Stimulated activated CD8-positive, alpha-beta memory T cell treated with anti-CD3 and anti-CD28 coated beads, Interleukin-15, amount 100 ng/mL, for 24 hours (primary cell): ENCODE measurements at regions not wholly inside any gene's neighbourhood (a gene's known extent, or its start where the extent isn't known, plus 50 kb on each side); places are given as distances from the start of the nearest gene placed in this dataset.

ENCODE experiments used
- DNase-seq: peaks from one replicate; pipeline ENCODE4 v3.0.0-alpha.2; 2020; ENCODE audit warnings: low read depth

- DNase-seq, result no peak
These were observed 737.1 kb downstream of the DHX35 start for GRCh38 chr20:39699166-39699725.

GRCh38 chr20:39698752-39699151, 736.6 kb downstream of the DHX35 start:
- no peak for DNase-seq

GRCh38 chr20:39691151-39691862, 729.2 kb downstream of the DHX35 start:
- no peak for DNase-seq

GRCh38 chr20:39676857-39677391, 714.8 kb downstream of the DHX35 start:
- DNase-seq, result no peak

GRCh38 chr20:39676241-39676640, 714.1 kb downstream of the DHX35 start:
- DNase-seq, result no peak

- DNase-seq, result no peak
These were observed 712.7 kb downstream of the DHX35 start for GRCh38 chr20:39674842-39675241.

- DNase-seq, result no peak
These were observed 708.8 kb downstream of the DHX35 start for GRCh38 chr20:39670988-39671387.

- no peak for DNase-seq
These were observed 707.5 kb downstream of the DHX35 start for GRCh38 chr20:39669659-39670058.

- no peak for DNase-seq
These were observed 705.9 kb downstream of the DHX35 start for GRCh38 chr20:39668038-39668437.

- DNase-seq, result no peak
These were observed 699.7 kb downstream of the DHX35 start for GRCh38 chr20:39661833-39662232.

- DNase-seq, result no peak
These were observed 698.8 kb downstream of the DHX35 start for GRCh38 chr20:39660965-39661364.

- no peak for DNase-seq
These were observed 698.1 kb downstream of the DHX35 start for GRCh38 chr20:39660226-39660625.

GRCh38 chr20:39658662-39659409, 696.7 kb downstream of the DHX35 start:
- no peak for DNase-seq

GRCh38 chr20:39654171-39654570, 692.0 kb downstream of the DHX35 start:
- no peak for DNase-seq

GRCh38 chr20:39651645-39652325, 689.6 kb downstream of the DHX35 start:
- DNase-seq, result no peak

- DNase-seq, result no peak
These were observed 684.8 kb downstream of the DHX35 start for GRCh38 chr20:39646874-39647413.

GRCh38 chr20:39645131-39645530, 683.0 kb downstream of the DHX35 start:
- DNase-seq, result no peak

GRCh38 chr20:39643292-39643691, 681.1 kb downstream of the DHX35 start:
- no peak for DNase-seq

- no peak for DNase-seq
These were observed 679.3 kb downstream of the DHX35 start for GRCh38 chr20:39641423-39641822.

GRCh38 chr20:39640147-39640546, 678.0 kb downstream of the DHX35 start:
- DNase-seq, result no peak

- no peak for DNase-seq
These were observed 676.6 kb downstream of the DHX35 start for GRCh38 chr20:39638731-39639130.

- no peak for DNase-seq
These were observed 671.5 kb downstream of the DHX35 start for GRCh38 chr20:39633689-39634088.
